ENCODE measurements at regions not wholly inside any gene's neighbourhood (a gene's known extent, or its start where the extent isn't known, plus 50 kb on each side); places are given as distances from the start of the nearest gene placed in this dataset.

GRCh38 chr7:65475040-65475726 is 101.5 kb downstream of the ZNF92 start:
- Histone ChIP-seq H3K4me2 (ENCODE audit: insufficient read depth, low read length) (no peak overlapping the region), H2AFZ (ENCODE audit: low read depth, low read length) (no peak overlapping the region), H3K27me3 (ENCODE audit: control insufficient read depth in 2 of 2, insufficient read depth in 2 of 2, low read length in 2 of 2) (peaks cover 2 to 17% of the 10 kb centered on the region in 2 experiments; a peak in 2 of 5 replicates), H3K4me3 (no peak overlapping the region), H3K79me2 (ENCODE audit: control insufficient read depth, insufficient read depth, low read length) (no peaks in the 10 kb centered on the region), H3K36me3 (ENCODE audit: control insufficient read depth, insufficient read depth, low read length) (no peaks in the 10 kb centered on the region), H4K20me1 (replicated peaks; ENCODE audit: control insufficient read depth, insufficient read depth, low read length) (no peaks in the 10 kb centered on the region), H3K27ac (ENCODE audit: extremely low read depth, low read depth, low read length) (no peak overlapping the region), H3K9me3 (replicated peaks; ENCODE audit: control insufficient read depth, insufficient read depth, low read depth, low read length) (no peaks in the 10 kb centered on the region), H3K9ac (ENCODE audit: insufficient read depth in 1 of 2, low read depth in 2 of 2, low read length in 2 of 2) (no peak overlapping the region), H3K9me1 (ENCODE audit: control insufficient read depth, insufficient read depth, low read length) (no peaks in the 10 kb centered on the region), H3K4me1 (replicated peaks in 1 of 2; ENCODE audit: control insufficient read depth in 2 of 2, insufficient read depth in 2 of 2, low read length in 2 of 2) (no peaks in the 10 kb centered on the region; a peak in 1 of 5 replicates)
- ATAC-seq (no peak), DNase-seq (ENCODE audit: extremely low read depth in 1 of 4, low spot score in 3 of 4) (no peak), FAIRE-seq (no peak)
- ChIA-PET CTCF (ENCODE audit: low intra/inter-chr PET ratio) (no interaction called here), POLR2A (no interaction called here)
- in situ Hi-C loops (cut with MboI) (no loop called here), intact Hi-C loops (cut with micrococcal nuclease) (loop anchor here (10.0 kb wide), 1 partner anchor 520 kb away; no protein-coding TSS in a partner anchor)
- no TSS peak for BruUV-seq (replicated peaks)
- TF ChIP-seq ZNF175 (CRISPR knock-in tag; IDR thresholded peaks at IDR 0.05; ENCODE audit: low read depth) (0 out of 2 replicates have a peak, but pooled peaks have one; percentile 23), ZNF217 (CRISPR knock-in tag; IDR thresholded peaks at IDR 0.05) (no peak), ZMIZ1 (IDR thresholded peaks at IDR 0.05; ENCODE audit: low read depth in 2 of 2, low read length in 2 of 2) (no peak)
- WGBS (ENCODE audit: insufficient coverage, low coverage, missing lambda C conversion rate) = 7% methylated on average over 4 of the region's 4 CpGs

Measured in K562 (cell line).